ENCODE measurements at regions not wholly inside any gene's neighbourhood (a gene's known extent, or its start where the extent isn't known, plus 50 kb on each side); places are given as distances from the start of the nearest gene placed in this dataset.
"Not testable (repeated sequence)": the region's sequence is repeated elsewhere in the genome, so short reads cannot be mapped to it uniquely, and the experiment has no call there.

DNA sequence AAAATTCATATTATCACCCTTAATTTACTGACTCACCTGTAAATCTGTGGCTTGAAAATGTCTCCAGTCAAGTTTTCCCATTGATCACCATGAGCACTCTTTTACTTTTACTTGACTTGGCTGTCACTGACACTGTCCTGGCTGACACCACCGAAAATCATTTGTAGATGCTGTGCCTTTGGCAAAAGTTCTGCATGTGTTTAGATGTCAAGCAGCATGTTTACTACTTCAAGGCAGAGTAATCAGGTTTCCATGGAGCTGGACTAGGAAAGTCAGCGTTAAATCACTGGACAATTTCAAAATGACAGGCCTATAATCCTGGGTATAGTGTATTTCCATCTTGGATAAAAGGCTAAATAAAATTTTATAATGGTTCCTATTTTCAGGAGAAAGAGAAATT, 1530.6 kb upstream of the CDH6 start:
- no peak for DNase-seq (ENCODE audit: low read depth)

DNA sequence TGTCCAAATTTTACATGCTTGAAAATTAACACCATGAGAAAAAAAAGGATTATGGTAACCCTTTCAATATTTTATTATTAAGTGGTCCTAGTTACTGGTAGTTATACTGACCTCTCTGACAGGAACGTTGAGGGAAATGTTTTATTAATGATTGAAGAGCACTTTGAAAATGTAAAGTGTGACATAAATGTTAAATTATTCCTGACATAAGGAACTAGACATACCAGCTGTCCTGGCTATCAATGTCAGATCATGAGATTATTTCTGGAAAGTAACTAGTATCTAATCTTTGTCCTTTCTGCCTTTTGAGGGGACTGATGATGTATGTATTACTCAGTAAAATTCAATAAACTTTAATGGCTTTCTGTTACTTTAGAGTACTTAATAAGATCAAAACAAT, 1538.5 kb upstream of the CDH6 start:
- DNase-seq (ENCODE audit: low read depth), result no peak

DNA sequence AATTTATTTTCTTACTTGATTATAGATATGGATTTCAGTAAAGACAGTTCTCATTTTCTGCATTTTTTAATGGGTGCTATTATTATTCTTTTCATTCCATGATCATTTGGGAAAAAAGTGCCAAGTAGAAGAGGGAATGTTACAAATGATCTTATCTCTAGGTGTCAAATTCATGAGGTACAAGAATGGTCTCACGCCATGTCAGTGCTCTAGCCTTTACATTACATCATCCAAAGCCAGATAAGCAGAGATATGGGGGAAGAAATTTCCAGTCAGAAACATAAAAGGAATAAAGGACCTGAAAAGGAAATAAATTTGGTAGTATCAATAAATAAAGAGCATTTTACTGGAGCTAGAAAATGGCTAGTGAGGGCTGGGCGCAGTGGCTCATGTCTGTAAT, 1544.2 kb upstream of the CDH6 start:
- DNase-seq (ENCODE audit: low read depth), result no peak

DNA sequence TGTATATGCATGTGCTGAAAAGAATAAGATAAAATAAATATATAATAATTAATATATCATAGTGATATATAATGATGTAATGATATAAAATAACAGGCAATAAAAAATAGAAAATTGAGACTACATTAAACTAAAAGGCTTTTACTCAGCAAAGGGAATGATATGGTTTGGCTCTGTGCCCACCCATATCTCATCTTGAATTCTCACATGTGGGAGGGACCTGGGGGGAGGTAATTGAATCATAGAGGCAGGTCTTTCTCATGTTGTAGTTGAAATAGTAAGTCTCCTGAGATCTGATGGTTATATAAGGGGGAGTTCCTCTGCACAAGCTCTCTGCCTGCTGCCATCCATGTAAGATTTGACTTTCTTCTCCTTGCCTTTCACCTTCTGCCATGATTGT, 1550.9 kb upstream of the CDH6 start:
- DNase-seq (ENCODE audit: low read depth), result no peak

DNA sequence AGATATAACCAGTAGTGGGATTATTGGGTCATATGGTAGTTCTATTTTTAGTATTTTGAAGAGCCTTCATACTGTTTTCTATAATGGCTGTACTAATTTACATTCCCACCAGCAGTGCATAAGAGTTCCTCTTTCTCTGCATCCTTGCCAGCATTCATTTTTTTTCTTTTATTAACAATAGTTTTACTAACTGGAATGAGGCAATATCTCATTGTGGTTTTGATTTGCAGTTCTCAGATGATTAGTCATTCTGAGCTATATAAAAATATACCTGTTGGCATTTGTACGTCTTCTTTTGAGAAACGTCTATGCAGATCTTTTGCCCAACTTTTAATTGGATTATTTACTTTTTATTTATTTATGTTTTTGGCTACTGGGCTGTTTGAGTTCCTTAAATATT, 1579.3 kb upstream of the CDH6 start:
- no peak for DNase-seq (ENCODE audit: low read depth)

DNA sequence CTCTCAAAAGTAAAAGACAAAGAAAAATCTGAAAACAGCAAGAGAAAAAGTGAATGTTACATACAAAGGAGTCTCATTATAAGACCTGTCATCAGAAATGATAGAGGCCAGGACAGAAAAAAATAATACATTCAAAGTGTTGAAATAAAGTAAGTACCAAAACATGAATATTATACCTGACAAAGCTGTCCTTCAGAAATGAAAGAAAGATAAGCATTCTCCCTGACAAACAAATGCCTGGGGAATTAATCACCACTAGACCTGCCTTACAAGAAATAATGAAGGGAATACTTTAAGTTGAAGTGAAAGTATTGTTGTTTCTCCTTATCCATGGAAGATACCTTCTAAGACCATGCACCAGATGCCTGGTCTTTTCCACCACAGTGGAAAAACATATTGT, 1605.2 kb upstream of the CDH6 start:
- no peak for DNase-seq (ENCODE audit: low read depth)

DNA sequence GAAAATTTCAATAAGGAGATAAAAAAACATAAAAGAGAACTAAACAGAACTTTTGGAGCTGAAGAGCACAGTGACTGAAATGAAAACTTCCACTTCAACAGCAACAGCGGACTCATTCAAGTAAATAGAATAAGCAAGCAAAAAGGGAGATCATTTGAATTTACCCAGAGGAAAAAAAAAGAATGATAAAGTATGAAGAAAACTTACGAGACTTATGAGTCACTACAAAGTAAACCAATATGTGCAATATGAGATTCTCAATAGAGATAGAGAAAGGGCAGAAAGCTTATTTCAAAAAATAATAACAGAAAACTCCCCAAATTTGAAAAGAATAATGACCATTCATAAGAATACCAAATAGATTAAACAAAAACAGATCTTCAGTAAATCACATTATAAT, 1605.7 kb upstream of the CDH6 start:
- no peak for DNase-seq (ENCODE audit: low read depth)

DNA sequence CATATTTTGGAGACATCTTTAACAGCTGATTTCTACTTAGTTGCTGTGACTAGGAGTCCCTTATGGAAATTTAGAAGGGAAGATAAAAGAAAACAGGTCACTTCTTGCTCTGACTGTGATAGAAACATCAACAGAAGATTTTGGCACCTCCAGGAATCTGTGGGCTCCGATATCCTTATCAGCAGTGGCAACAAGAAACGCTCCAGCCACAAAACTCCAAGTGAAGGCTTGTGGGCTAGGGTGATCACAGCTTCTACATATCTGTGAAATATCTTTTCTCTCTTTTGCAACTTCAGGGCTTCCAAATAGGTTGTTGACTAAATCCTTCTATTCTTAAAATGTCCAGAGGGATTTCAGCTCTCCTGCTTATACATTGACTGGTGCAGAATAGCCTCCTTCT, 1625.5 kb upstream of the CDH6 start:
- no peak for DNase-seq (ENCODE audit: low read depth)

DNA sequence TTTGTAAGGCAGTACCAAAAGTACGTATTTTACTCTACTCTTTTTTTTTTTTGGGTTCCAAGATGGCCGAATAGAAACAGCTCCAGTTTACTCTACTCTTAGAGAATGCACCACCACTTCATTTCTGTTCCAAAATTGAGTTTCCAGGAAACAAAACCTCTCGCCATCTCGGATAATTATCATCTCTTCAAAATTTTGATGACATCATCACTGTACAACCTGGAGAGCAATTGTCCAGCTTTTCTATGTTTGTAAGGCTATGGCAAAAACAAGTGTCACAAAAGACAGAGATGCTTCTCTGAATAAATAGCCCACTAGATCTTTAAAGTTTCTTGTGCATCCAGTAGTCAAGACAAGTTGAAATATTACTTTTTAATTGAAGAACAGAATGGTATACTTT, 1631.9 kb upstream of the CDH6 start:
- no peak for DNase-seq (ENCODE audit: low read depth)

DNA sequence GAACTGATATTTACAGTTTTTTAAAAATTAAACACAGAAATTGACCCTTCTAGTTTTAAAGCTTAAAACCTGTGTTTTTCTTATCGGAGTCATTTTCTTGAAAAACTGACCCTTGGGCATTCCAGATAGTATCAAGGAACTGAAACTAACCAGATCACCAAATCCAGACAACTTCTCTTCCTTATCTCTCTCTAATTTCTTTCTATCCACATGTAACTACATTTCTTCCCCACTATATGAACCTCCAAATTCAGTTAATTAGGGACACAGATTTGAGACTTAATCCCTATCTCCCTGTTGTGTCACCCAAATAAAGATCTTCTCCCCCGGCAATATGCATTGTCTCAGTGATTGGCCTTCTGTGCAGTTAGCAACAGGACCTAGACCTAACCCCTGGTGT, 1643.0 kb upstream of the CDH6 start:
- no peak for DNase-seq (ENCODE audit: low read depth)

DNA sequence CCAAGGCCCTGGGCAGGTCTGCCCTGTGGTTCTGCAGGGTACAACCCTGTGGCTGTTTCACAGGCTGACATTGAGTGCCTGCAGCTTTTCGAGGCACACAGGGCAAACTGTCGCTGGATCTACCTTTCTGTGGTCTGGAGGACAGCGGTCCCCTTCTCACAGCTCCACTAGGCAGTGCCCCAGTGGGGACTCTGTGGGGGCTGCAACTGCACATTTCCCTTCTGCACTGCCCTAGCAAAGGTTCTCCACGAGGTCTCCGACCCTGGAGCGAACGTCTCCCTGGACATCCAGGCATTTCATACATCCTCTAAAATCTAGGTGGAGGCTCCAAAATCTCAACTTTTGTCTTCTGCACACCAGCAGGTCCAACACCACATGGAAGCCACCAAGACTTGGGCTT, 1645.2 kb upstream of the CDH6 start:
- DNase-seq (ENCODE audit: low read depth), result no peak

DNA sequence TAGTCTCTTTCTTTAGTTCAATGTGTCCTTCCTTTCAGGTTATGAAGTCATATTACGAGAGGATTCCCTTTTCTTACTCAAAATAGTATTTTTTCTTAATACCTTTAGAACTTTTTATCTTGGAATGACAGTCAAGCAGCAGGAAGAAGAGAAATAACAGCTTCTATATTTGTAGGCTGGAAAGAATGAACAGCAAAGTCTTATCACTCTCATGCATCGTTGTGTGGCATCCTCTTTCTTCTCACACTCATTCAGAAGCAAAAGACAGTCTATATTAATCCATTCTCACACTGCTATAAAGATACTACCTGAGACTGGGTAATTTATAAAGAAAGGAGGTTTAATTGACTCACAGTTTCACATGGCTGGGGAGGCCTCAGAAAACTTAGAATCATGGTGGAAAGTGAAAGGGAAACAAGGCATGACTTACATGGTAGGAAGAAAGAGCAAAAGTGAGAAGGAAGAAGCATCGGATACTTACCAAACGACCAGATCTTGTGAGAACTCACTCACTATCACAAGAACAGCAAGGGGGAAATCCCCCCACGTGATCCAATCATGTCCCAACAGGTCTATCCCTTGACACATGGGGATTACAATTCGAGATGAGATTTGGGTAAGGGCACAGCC, 1646.1 kb upstream of the CDH6 start:
- DNase-seq (ENCODE audit: low read depth), result no peak

DNA sequence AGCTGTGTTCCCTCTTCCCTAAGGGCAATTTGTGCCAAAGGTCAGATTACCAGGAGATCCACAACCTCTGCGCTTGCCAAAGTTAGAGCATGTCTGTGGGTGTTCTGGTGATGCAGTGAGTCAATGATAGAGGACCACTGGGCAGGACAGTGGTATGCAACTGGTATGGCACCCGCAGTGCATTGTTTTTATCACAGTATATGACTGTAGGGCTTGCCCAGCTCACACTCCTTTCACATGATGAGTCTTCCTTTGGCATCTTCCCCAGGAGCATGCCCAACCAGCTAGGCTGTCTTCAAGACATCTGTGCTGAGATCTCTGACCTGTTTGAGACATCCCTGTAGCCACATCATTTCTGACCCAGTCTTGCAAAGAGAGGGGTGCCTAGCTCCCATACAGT, 1650.0 kb upstream of the CDH6 start:
- DNase-seq (ENCODE audit: low read depth), result no peak

DNA sequence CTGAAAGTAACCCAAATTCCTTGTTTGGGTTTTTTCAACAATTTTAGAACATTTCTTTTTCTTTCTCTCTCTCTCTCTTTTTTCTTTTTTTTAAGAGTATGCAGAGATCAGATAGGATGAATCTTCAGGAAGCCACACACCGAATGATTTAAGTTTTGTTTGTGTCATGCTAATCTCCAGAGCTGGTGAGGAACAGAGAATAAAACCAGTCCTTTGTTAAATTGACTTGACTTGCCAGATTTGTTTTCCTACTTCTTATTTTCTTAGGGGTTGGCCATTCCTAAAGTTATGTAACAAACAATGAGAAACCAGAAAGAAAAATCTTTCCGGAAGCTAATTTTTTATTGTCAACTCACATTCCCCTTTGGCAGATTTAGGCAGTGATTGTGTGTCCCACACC, 1669.3 kb upstream of the CDH6 start:
- no peak for DNase-seq (ENCODE audit: low read depth)

DNA sequence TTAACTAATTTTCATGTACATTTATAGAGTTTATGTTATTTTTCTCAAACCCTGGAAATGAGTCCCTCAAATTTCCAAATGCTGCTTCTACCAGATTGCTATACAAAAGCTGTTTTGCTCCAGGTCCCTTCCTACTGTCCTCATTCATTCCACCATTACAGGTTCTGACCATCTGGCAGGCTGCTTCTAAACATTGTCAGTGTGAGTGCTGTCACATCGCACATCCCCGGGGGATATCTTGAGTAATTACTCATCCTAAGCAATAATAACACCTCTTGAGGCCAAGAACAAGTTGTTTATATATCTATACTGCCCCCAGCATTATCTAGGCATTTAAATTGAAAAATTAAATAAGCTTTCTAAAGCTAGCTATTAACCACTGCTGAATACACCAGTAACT, 1675.3 kb upstream of the CDH6 start:
- no peak for DNase-seq (ENCODE audit: low read depth)

DNA sequence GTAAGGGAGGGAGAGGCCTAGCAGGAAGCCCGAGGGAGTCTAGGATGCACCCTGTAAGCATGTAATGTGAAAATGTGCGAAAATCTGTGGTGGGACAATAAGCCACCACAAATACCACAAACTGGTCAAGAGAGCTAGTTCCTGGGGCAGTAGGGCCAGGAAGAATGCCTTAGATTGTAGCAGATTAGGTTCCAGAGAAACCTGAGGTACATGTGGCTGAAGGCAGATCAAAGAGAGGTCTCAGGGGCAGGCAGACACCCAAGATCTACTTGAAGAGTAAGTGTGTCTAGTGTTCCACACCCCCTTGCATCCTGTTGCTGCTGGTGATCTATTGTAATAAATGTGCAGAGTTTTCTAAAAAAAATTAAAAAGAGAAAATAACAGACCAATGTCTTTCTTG, 1677.3 kb upstream of the CDH6 start:
- DNase-seq (ENCODE audit: low read depth), result no peak

DNA sequence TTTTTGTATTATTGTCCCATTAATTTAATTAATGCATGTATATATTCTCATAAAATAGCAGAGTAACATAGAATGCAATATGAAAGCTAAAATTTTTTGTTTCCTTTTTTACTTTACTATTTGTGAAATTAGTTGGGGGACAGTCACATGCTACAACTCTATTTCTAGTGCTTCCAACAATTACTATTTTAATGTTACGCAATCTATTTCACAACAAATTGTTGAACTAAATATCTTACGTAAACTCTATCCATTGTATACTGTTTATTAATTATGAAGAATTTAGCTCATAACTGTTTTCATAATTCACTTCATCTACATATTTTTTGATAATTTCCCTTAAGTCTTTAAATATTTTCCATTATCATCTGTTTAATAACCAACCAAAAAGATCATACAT, 1685.4 kb upstream of the CDH6 start:
- no peak for DNase-seq (ENCODE audit: low read depth)

DNA sequence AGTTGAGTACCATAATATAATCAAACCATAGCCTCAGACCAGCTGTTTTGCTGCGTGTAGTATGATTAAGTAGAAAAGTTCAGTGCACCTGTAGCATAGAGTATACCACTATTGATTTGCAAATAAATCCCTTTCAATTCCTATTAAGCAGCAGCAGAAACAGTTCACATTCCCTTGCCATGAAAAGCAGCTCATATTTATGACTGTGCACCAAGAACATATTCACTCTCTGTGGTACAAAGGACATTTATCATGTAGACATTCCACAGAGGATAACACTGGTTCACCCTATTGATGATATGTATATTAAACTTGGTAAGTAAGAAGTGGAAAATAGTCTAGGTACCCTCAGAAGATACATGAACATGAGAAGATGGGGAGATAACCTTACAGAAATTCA, 1689.1 kb upstream of the CDH6 start:
- no peak for DNase-seq (ENCODE audit: low read depth)

DNA sequence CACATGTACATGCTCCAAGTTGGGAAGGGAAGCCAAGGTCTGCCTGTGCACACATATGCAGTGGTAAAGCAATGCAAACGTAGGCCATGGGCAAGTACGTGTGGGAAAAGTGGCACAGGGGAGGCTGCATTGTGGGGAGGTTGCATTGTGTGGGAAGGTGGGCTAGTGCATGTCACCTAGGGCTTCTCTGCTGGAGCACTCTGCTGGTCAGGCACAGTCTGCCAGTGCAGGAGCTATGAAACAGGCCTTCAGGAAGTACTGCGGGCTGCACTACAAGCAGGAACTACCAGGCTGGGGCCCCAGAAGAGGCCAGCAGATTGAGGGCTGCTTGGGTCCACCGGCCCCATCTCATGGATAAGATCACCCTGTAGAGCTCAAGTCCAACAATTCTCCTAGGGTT, 1694.6 kb upstream of the CDH6 start:
- no peak for DNase-seq (ENCODE audit: low read depth)

DNA sequence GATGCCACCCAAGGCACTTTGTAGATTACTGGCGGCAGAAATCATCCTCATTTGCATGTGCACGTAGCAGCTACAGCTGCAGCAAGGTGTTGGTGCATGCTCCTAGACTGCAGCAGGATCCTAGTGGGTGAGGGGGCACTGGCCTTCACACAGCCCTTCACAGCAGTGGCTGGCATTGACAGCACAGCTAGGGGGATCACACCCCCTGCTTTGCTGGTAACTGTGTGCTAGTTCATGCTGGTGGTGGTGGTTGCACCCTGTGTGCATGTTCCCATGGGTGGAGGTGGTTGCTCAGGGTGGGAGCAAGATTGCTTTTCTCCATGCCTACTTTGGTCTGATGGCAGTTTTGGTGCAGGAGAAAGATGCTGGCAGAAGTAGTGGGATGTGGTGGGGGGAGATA, 1695.1 kb upstream of the CDH6 start:
- no peak for DNase-seq (ENCODE audit: low read depth)

DNA sequence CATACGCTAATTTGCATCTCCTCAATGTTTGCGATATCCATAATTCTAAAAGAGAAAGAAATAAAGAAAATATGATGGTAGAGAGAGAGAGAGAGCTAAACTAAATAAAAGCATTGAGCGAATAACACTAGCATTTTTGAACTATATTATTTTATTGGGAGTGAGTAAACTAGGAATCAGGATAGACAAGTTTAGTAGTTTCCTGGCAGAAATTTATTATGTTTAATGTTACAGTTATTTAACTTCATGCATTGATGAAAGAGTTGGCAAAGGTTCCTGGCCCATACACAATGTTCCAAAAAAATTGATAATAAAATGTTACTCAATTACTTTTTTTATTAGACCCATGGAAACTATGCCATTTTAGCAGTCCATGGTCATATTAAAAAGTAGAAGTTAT, 1708.2 kb upstream of the CDH6 start:
- DNase-seq (ENCODE audit: low read depth), result no peak

DNA sequence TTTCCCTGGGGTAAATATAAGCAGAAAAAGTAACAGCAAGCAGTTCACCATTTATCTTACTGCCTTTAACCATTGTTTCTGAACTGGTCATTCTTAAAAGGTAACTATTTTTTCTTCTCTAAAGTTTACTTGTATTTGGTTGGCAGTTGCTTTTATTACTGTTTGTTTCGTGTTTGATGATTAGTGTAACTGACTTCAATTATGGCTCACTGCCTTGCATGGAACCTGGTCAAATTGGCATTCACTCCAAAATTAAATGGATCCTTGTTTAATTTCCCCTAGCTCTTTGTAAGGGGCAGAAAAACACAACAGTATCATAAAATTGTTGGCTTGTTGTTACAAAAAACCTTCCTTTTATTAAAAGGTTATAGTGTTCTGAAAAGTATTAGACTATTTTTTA, 1723.9 kb upstream of the CDH6 start:
- no peak for DNase-seq (ENCODE audit: low read depth)

DNA sequence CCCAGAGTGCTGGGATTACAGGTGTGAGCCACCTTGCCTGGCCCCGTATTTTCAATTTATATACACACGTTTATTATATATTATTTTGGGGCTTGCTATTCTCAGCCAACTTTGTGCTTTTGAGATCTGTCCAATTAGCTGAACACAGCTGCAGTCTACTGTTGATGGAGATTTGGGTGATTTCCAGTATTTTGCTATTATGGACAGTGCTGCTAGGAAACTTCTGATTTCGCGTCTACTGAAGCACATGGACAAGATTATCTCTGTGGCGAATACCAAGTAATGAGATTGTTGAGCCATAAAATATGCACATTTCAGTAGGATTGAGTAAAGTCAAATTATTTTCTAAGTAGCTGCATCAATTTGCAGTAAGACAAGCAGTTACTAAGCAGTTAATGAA, 1731.2 kb upstream of the CDH6 start:
- no peak for DNase-seq (ENCODE audit: low read depth)

DNA sequence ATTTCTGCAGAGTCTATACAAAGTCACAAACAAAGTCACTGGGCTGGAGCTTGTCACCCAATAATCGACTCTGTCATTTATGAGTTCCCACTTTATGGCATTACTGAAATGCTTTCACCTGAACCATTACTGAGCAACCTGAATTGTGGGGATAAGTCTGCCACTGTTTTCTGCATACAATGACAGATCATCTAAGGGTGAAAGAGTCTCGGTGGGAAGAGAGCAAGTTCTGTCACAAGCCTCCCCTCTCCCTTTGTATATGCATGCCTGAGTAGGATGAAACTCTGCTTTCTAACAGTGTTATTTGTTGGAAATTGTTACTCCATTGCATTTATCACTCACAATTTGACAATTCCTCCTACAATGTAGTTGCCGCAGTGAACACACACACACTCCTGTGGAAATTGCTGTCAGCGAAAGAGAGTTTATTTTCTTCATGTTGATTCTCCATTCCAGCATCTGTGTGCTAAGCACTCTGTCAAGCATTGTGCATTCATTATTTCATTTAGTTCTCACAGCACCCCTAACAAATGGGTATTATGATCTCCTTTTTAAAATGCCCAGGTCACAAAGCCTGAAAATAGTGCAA, 1732.4 kb upstream of the CDH6 start:
- no peak for DNase-seq (ENCODE audit: low read depth)

DNA sequence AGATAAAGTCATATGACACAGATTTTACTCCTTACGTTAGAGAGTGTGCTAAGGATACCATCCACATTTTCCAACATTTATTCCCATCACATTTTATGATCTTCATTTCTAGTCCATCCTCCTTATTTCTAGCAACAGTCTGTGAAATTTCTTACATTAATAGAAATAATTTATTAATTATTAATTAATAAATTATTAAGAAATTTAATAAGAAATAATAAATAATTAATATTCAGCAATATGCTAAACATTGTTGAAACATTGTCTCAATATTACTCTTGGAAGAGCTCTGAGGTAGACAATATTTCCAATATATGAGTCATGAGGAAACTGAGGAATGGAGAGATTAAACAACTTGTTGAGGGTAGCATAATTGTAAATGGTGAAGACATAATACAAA, 1742.5 kb upstream of the CDH6 start:
- not testable (repeated sequence) for DNase-seq (ENCODE audit: low read depth)

Measured in stromal cell of bone marrow (primary cell).